ENCODE measurements at regions not wholly inside any gene's neighbourhood (a gene's known extent, or its start where the extent isn't known, plus 50 kb on each side); places are given as distances from the start of the nearest gene placed in this dataset.

GRCh38 chr3:14318646-14319045 lies 83.8 kb upstream of the SLC6A6 start:
- DNase-seq = no peak

- DNase-seq = peak; percentile 25
These were observed 82.7 kb upstream of the SLC6A6 start for GRCh38 chr3:14319654-14320182.

GRCh38 chr3:14320219-14320618 lies 82.2 kb upstream of the SLC6A6 start:
- no peak for DNase-seq

GRCh38 chr3:14322001-14322400 lies 80.4 kb upstream of the SLC6A6 start:
- DNase-seq = no peak

GRCh38 chr3:14322667-14323295 lies 79.6 kb upstream of the SLC6A6 start:
- no peak for DNase-seq

- no peak for DNase-seq
These were observed 78.8 kb upstream of the SLC6A6 start for GRCh38 chr3:14323401-14324223.

- no peak for DNase-seq
These were observed 78.0 kb upstream of the SLC6A6 start for GRCh38 chr3:14324224-14324944.

GRCh38 chr3:14328422-14328821 lies 74.0 kb upstream of the SLC6A6 start:
- no peak for DNase-seq

GRCh38 chr3:14329116-14329830 lies 73.1 kb upstream of the SLC6A6 start:
- no peak for DNase-seq

GRCh38 chr3:14329842-14330241 lies 72.6 kb upstream of the SLC6A6 start:
- DNase-seq = no peak

- DNase-seq = no peak
These were observed 71.9 kb upstream of the SLC6A6 start for GRCh38 chr3:14330508-14330907.

GRCh38 chr3:14331251-14331650 lies 71.2 kb upstream of the SLC6A6 start:
- DNase-seq = no peak

- no peak for DNase-seq
These were observed 70.0 kb upstream of the SLC6A6 start for GRCh38 chr3:14332392-14332791.

GRCh38 chr3:14333215-14333614 lies 69.2 kb upstream of the SLC6A6 start:
- no peak for DNase-seq

- DNase-seq = no peak
These were observed 68.8 kb upstream of the SLC6A6 start for GRCh38 chr3:14333621-14334020.

GRCh38 chr3:14334136-14334535 lies 68.3 kb upstream of the SLC6A6 start:
- DNase-seq = no peak

- DNase-seq = no peak
These were observed 67.5 kb upstream of the SLC6A6 start for GRCh38 chr3:14334936-14335335.

- DNase-seq = no peak
These were observed 66.3 kb upstream of the SLC6A6 start for GRCh38 chr3:14335774-14336748.

GRCh38 chr3:14336749-14337598 lies 65.4 kb upstream of the SLC6A6 start:
- DNase-seq = no peak

GRCh38 chr3:14337828-14338227 lies 64.6 kb upstream of the SLC6A6 start:
- DNase-seq = no peak

- DNase-seq = no peak
These were observed 64.2 kb upstream of the SLC6A6 start for GRCh38 chr3:14338242-14338641.

All from activated CD4-positive, alpha-beta T cell treated with anti-CD3 and anti-CD28 coated beads for 48 hours (primary cell).